ENCODE measurements at regions not wholly inside any gene's neighbourhood (a gene's known extent, or its start where the extent isn't known, plus 50 kb on each side); places are given as distances from the start of the nearest gene placed in this dataset.

DNA sequence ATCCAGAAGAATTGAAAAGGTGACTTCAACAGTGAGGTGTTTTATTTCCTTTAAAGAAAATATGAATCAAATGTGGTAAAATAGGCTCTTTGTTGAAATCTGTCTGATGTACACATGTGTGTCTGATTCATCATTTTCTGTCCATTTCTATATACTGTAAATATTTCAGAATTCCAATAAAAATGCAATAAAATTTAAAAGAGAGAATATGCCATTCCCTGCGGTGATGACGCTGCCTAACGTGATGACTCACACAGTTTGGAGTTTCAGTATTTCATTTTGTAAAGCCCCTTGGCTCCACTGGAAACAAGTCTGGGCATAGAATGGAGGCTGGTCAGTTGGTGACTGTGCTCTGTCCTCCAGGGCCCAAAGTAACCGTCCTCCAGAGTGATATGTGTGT is 482.5 kb upstream of the CDH5 start:
- Mint-ChIP-seq H3K9me3 (ENCODE audit: low read depth) (peaks cover 3% of the 10 kb centered on the region), H3K4me3 (ENCODE audit: unreplicated experiment) (no peak overlapping the region), H3K27me3 (ENCODE audit: low read depth) (no peaks in the 10 kb centered on the region), H3K36me3 (ENCODE audit: low read depth) (no peaks in the 10 kb centered on the region), H3K4me1 (ENCODE audit: low read depth) (peaks cover 7% of the 10 kb centered on the region), H3K27ac (ENCODE audit: unreplicated experiment) (no peak overlapping the region)
- no peak for DNase-seq (ENCODE audit: low spot score)
- no peak for TF ChIP-seq CTCF (IDR thresholded peaks at IDR 0.05)

DNA sequence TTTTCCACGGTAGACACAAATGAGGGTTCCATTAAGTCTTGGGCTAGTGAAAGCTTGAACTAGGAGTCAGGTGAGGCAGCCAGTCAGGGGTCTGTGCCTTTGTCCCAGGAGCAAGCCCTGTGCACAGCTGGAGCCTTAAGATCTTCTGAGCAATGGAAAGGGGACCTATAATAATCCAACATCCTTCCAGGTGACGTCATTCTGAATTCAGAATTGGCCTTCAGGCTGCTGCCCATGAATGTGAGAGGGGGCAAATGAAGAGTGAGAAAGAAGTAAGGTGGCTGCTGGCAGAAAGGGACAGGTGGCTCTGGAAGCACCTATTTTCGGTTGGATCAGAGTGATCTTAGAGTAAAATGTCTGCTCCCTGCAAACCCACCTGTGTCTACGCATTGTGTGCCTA is 488.1 kb upstream of the CDH5 start:
- no peak overlapping the region for H3K4me3 Mint-ChIP-seq (ENCODE audit: unreplicated experiment)
- peaks cover 3% of the 10 kb centered on the region for H3K9me3 Mint-ChIP-seq (ENCODE audit: low read depth)
- TF ChIP-seq CTCF (IDR thresholded peaks at IDR 0.05), result no peak

DNA sequence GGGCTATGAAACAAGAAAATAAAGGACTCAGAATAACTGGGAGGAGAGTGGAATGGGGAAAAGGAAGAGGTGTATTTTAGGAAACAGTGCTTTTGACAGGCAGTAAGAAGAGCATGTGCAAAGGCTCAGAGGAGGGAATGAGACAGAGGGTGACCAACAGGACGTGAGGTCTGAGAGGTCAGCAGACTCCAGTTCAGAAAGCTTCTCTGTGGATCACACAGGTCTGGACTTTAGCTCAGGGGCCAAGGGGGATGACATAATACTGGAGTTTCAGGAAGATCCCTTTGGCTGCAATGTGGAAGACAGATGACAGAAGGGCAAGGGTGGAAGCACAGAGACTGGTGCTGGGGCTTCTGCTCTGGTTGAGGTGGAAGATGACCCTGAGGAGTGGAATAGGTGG is 489.9 kb upstream of the CDH5 start:
- Mint-ChIP-seq H3K9me3 (ENCODE audit: low read depth) (peaks cover 3% of the 10 kb centered on the region), H3K27ac (ENCODE audit: unreplicated experiment) (no peak overlapping the region)
- DNase-seq (ENCODE audit: low spot score), result no peak

More for the DNA sequence above, 488.1 kb upstream of the CDH5 start:
- DNase-seq (ENCODE audit: low spot score), result no peak
- H3K36me3 Mint-ChIP-seq (ENCODE audit: low read depth), result no peaks in the 10 kb centered on the region
- H3K27ac Mint-ChIP-seq (ENCODE audit: unreplicated experiment), result no peak overlapping the region
- no peaks in the 10 kb centered on the region for H3K27me3 Mint-ChIP-seq (ENCODE audit: low read depth)
- H3K4me1 Mint-ChIP-seq (ENCODE audit: low read depth), result no peaks in the 10 kb centered on the region

GRCh38 chr16:65876056-65876408 is 490.5 kb upstream of the CDH5 start:
- H3K4me3 Mint-ChIP-seq (ENCODE audit: unreplicated experiment), result no peak overlapping the region
- DNase-seq (ENCODE audit: low spot score), result no peak
- TF ChIP-seq CTCF (IDR thresholded peaks at IDR 0.05), result no peak

More for the DNA sequence above, 489.9 kb upstream of the CDH5 start:
- Mint-ChIP-seq H3K4me1 (ENCODE audit: low read depth) (no peaks in the 10 kb centered on the region), H3K36me3 (ENCODE audit: low read depth) (no peaks in the 10 kb centered on the region), H3K27me3 (ENCODE audit: low read depth) (no peaks in the 10 kb centered on the region), H3K4me3 (ENCODE audit: unreplicated experiment) (no peak overlapping the region)
- no peak for TF ChIP-seq CTCF (IDR thresholded peaks at IDR 0.05)

GRCh38 chr16:65875381-65876055 is 491.0 kb upstream of the CDH5 start:
- H3K27ac Mint-ChIP-seq (ENCODE audit: unreplicated experiment), result no peak overlapping the region
- no peak for TF ChIP-seq CTCF (IDR thresholded peaks at IDR 0.05)
- no peak overlapping the region for H3K4me3 Mint-ChIP-seq (ENCODE audit: unreplicated experiment)
- no peaks in the 10 kb centered on the region for H3K36me3 Mint-ChIP-seq (ENCODE audit: low read depth)
- H3K27me3 Mint-ChIP-seq (ENCODE audit: low read depth), result no peaks in the 10 kb centered on the region
- DNase-seq (ENCODE audit: low spot score), result no peak
- no peaks in the 10 kb centered on the region for H3K4me1 Mint-ChIP-seq (ENCODE audit: low read depth)
- peaks cover 3% of the 10 kb centered on the region for H3K9me3 Mint-ChIP-seq (ENCODE audit: low read depth)

More at GRCh38 chr16:65876056-65876408, 490.5 kb upstream of the CDH5 start:
- Mint-ChIP-seq H3K36me3 (ENCODE audit: low read depth) (no peaks in the 10 kb centered on the region), H3K27me3 (ENCODE audit: low read depth) (no peaks in the 10 kb centered on the region), H3K9me3 (ENCODE audit: low read depth) (peaks cover 3% of the 10 kb centered on the region), H3K4me1 (ENCODE audit: low read depth) (no peaks in the 10 kb centered on the region), H3K27ac (ENCODE audit: unreplicated experiment) (no peak overlapping the region)
